ENCODE measurements at regions not wholly inside any gene's neighbourhood (a gene's known extent, or its start where the extent isn't known, plus 50 kb on each side); places are given as distances from the start of the nearest gene placed in this dataset.

DNA sequence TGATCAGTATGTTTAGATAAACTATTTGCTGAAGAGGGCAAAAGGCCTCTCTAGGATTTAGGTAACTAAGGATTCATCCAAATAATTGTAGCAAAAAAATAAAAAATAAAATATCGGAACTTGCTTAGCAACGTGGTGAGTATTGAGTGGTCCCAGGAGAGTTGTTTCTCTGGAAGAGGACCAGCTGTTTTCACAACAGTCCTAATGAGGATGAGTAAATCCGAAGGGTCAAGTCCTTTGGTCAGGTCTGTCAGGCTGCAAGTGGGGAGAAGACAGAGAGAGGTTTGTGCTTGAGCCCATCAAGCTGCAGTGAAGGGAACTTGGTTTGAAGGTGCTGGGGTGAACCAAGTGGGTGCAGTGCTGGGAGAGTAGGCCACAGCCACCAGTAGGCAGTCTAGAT is 539.2 kb downstream of the SLC4A3 start:
- TF ChIP-seq POLR2AphosphoS5 (IDR thresholded peaks at IDR 0.05) (no peak), POLR2A (IDR thresholded peaks at IDR 0.05) (no peak)
- TF ChIP-seq, protein P1, sequence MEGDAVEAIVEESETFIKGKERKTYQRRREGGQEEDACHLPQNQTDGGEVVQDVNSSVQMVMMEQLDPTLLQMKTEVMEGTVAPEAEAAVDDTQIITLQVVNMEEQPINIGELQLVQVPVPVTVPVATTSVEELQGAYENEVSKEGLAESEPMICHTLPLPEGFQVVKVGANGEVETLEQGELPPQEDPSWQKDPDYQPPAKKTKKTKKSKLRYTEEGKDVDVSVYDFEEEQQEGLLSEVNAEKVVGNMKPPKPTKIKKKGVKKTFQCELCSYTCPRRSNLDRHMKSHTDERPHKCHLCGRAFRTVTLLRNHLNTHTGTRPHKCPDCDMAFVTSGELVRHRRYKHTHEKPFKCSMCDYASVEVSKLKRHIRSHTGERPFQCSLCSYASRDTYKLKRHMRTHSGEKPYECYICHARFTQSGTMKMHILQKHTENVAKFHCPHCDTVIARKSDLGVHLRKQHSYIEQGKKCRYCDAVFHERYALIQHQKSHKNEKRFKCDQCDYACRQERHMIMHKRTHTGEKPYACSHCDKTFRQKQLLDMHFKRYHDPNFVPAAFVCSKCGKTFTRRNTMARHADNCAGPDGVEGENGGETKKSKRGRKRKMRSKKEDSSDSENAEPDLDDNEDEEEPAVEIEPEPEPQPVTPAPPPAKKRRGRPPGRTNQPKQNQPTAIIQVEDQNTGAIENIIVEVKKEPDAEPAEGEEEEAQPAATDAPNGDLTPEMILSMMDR (IDR thresholded peaks at IDR 0.05 in 8 of 11, conservative IDR thresholded peaks at IDR 0.05 in 3 of 11), result no peak
- H3K36me3 ChIP-seq, result no peaks in the 10 kb centered on the region
- no peaks in the 10 kb centered on the region for H3K4me1 ChIP-seq
- DNase-seq, result no peak
- no peak overlapping the region for H3K4me3 ChIP-seq
- no peaks in the 10 kb centered on the region for H3K9me3 ChIP-seq
- no peaks in the 10 kb centered on the region for H3K27me3 ChIP-seq (replicated peaks in 1 of 7)
- intact Hi-C loops (cut with DNase I; ENCODE audit: low total_unique reads), result no loop called here
- WGBS, 5 donors, result 65 to 86% (median 79%) methylated on average over 3 of the region's 3 CpGs
- H3K27ac ChIP-seq, result no peak overlapping the region

DNA sequence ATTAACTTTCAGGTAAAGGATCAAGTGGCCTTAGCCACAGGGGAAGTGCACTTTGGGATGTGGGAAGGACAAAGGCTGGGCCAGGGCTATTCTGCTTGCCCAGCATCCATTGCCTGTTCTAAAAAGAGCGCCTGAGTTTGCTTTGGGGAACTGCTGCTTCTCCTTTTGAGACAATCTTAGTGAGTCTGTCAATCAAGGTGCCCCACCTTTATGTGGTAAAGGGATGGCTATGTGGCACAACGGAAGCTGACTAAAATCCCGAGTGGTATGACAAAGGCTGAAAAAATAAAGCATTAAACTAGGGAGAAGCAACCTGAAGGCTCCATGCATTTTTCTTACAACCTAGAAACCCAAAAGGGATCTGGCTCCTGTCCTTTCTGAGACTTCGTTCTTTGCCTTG is 540.5 kb downstream of the SLC4A3 start:
- Histone ChIP-seq H3K27me3 (replicated peaks in 1 of 7) (no peaks in the 10 kb centered on the region), H3K9me3 (no peaks in the 10 kb centered on the region), H3K4me3 (no peak overlapping the region), H3K4me1 (no peaks in the 10 kb centered on the region), H3K27ac (no peak overlapping the region), H3K36me3 (no peaks in the 10 kb centered on the region)
- no peak for DNase-seq
- intact Hi-C loops (cut with DNase I; ENCODE audit: low total_unique reads), result no loop called here
- no peak for TF ChIP-seq POLR2AphosphoS5 (IDR thresholded peaks at IDR 0.05)
- no peak for TF ChIP-seq POLR2A (IDR thresholded peaks at IDR 0.05)
- TF ChIP-seq, protein P1 (IDR thresholded peaks at IDR 0.05 in 8 of 11, conservative IDR thresholded peaks at IDR 0.05 in 3 of 11), result no peak
- WGBS, 5 donors, result 83 to 87% (median 85%) methylated on average over 4 of the region's 4 CpGs

- no peak for DNase-seq
Observed at GRCh38 chr2:220168891-220169546, 541.6 kb downstream of the SLC4A3 start.

DNA sequence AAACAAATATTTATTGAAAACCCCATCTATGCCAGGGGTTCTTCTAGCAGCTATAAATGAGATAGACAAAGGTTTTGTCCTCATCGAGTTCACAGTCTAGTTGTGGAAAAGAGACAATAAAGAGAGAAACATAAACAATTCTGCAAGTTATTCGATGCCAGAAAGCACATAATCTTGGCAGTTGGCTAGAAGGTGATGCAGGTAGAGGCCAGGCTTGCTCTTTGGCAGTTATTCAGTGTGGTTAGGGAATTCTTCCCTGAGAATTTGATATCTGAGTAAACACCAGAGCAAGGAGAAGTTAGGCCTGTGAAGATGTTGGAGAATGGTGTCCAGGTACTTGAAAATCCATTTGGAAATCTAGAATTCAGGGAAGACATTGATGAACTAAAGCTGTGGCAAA is 547.4 kb downstream of the SLC4A3 start:
- TF ChIP-seq, protein P1 (IDR thresholded peaks at IDR 0.05 in 8 of 11, conservative IDR thresholded peaks at IDR 0.05 in 3 of 11), result no peak
- TF ChIP-seq POLR2AphosphoS5 (IDR thresholded peaks at IDR 0.05) (no peak), POLR2A (IDR thresholded peaks at IDR 0.05) (no peak)
- Histone ChIP-seq H3K27ac (no peak overlapping the region), H3K4me1 (no peaks in the 10 kb centered on the region), H3K36me3 (no peaks in the 10 kb centered on the region), H3K9me3 (no peaks in the 10 kb centered on the region), H3K4me3 (no peak overlapping the region), H3K27me3 (replicated peaks in 1 of 7) (no peaks in the 10 kb centered on the region)
- DNase-seq, result no peak
- intact Hi-C loops (cut with DNase I; ENCODE audit: low total_unique reads), result no loop called here
- WGBS, 5 donors, result 52 to 80% (median 75%) methylated on average over 2 of the region's 2 CpGs

More at GRCh38 chr2:220168891-220169546, 541.6 kb downstream of the SLC4A3 start:
- Histone ChIP-seq H3K36me3 (no peaks in the 10 kb centered on the region), H3K4me3 (no peak overlapping the region), H3K9me3 (no peaks in the 10 kb centered on the region), H3K27ac (no peak overlapping the region), H3K4me1 (no peaks in the 10 kb centered on the region), H3K27me3 (replicated peaks in 1 of 7) (no peaks in the 10 kb centered on the region)
- WGBS, 5 donors, result 80 to 91% (median 89%) methylated on average over 4 of the region's 4 CpGs
- intact Hi-C loops (cut with DNase I; ENCODE audit: low total_unique reads), result no loop called here
- TF ChIP-seq POLR2AphosphoS5 (IDR thresholded peaks at IDR 0.05), result no peak
- TF ChIP-seq, protein P1 (IDR thresholded peaks at IDR 0.05 in 8 of 11, conservative IDR thresholded peaks at IDR 0.05 in 3 of 11), result no peak
- TF ChIP-seq POLR2A (IDR thresholded peaks at IDR 0.05), result no peak
